ENCODE measurements at regions not wholly inside any gene's neighbourhood (a gene's known extent, or its start where the extent isn't known, plus 50 kb on each side); places are given as distances from the start of the nearest gene placed in this dataset.

DNA sequence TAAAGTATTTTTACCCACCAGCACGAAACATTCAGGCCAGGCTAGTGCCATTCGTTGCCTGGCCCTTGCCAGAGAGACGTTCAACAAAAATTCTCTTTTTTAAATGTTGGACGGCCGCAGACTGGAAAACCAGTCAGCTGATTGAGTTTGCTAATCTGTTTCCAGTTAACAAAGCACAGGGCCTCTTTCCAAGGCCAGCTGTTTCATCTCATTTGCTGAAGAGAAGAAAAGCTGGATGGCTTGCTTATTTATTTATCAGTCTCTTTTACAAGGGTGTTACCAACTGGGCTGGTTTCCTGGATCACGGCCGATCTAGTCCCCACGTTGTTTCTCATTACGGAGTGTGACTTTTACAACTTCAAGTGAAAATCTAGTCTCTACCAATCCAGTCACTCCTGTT, 418.7 kb upstream of the DYNLRB2 start:
- H3K4me3 ChIP-seq (ENCODE audit: low read length): no peak overlapping the region
- no peaks in the 10 kb centered on the region for H4K20me1 ChIP-seq (ENCODE audit: control insufficient read depth, insufficient read depth, low read depth, low read length)
- no peaks in the 10 kb centered on the region for H3K9me3 ChIP-seq (ENCODE audit: control insufficient read depth, insufficient read depth, low read length)
- H3K27me3 ChIP-seq (ENCODE audit: control insufficient read depth, low read length): no peaks in the 10 kb centered on the region
- no peak for TF ChIP-seq EZH2phosphoT487 (IDR thresholded peaks at IDR 0.05; ENCODE audit: borderline replicate concordance, low read length)
- no peak for TF ChIP-seq CTCF (IDR thresholded peaks at IDR 0.05; ENCODE audit: low read depth, low read length, poor library complexity, severe bottlenecking)
- no peaks in the 10 kb centered on the region for H3K79me2 ChIP-seq (ENCODE audit: control insufficient read depth, low read length)
- H3K4me1 ChIP-seq (ENCODE audit: control insufficient read depth, low read length): no peaks in the 10 kb centered on the region
- H3K36me3 ChIP-seq (ENCODE audit: control insufficient read depth, low read length): no peaks in the 10 kb centered on the region
- no peaks in the 10 kb centered on the region for H3F3A ChIP-seq (ENCODE audit: control insufficient read depth, insufficient read depth)
- no peak overlapping the region for H3K4me2 ChIP-seq (ENCODE audit: low read length)
- no peak overlapping the region for H3K27ac ChIP-seq (ENCODE audit: low read depth, low read length)
- no peaks in the 10 kb centered on the region for H3K9me2 ChIP-seq (replicated peaks; ENCODE audit: control insufficient read depth, low read length)

DNA sequence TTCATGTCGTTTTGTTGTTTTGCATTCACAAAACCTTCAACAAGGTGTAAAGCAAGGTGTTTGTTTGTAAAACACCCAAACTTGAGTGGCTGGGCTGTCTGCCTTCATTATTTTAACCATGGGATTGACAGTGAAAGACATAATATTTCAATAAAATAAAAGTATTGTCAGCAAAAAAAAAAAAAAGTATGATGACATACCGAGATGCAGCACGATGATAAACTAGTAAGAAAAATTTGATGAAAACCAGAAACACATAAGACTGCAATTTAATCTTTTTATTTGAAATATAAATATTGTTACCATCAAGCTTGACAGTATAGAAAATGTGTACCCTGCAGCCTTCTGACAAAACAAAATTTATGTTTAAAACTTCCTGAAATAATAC, 419.3 kb upstream of the DYNLRB2 start:
- Histone ChIP-seq H4K20me1 (ENCODE audit: control insufficient read depth, insufficient read depth, low read depth, low read length) (no peaks in the 10 kb centered on the region), H3K4me1 (ENCODE audit: control insufficient read depth, low read length) (no peaks in the 10 kb centered on the region), H3F3A (ENCODE audit: control insufficient read depth, insufficient read depth) (no peaks in the 10 kb centered on the region), H3K9me3 (ENCODE audit: control insufficient read depth, insufficient read depth, low read length) (no peaks in the 10 kb centered on the region), H3K36me3 (ENCODE audit: control insufficient read depth, low read length) (no peaks in the 10 kb centered on the region), H3K9me2 (replicated peaks; ENCODE audit: control insufficient read depth, low read length) (no peaks in the 10 kb centered on the region), H3K4me3 (ENCODE audit: low read length) (no peak overlapping the region), H3K4me2 (ENCODE audit: low read length) (no peak overlapping the region), H3K79me2 (ENCODE audit: control insufficient read depth, low read length) (no peaks in the 10 kb centered on the region), H3K27ac (ENCODE audit: low read depth, low read length) (no peak overlapping the region), H3K27me3 (ENCODE audit: control insufficient read depth, low read length) (no peaks in the 10 kb centered on the region)
- TF ChIP-seq CTCF (IDR thresholded peaks at IDR 0.05; ENCODE audit: low read depth, low read length, poor library complexity, severe bottlenecking): no peak
- no peak for TF ChIP-seq EZH2phosphoT487 (IDR thresholded peaks at IDR 0.05; ENCODE audit: borderline replicate concordance, low read length)

DNA sequence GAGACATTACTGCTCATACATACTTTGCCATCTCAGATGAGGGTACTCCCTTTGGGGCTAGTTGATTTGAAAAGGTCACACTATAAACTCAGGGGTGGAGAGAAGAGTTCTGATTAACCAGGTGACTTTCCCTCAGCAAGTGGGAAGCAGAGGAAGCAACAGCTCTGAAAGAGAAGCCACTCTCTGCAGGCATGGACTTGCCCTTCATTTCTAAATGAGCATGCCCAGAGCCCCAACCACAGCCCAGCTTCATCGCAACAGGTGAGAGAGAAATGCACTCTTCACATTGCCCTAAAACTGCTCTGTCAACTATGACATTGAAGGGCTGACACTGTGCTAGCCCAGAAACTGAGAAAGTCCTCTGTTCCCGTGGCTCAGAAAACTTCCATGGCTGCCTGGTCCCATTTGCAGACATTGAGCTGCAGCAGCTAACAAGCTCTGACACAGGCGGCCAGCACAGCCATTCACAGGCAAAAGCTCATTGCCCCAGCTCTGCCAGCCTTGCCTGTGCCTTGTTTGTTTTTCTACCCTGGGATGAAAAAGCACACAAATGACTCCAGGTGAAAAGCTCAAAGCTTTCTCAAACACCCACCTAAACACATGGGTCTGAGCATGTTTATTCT, 419.8 kb upstream of the DYNLRB2 start:
- Histone ChIP-seq H3K27ac (ENCODE audit: low read depth, low read length) (no peak overlapping the region), H4K20me1 (ENCODE audit: control insufficient read depth, insufficient read depth, low read depth, low read length) (no peaks in the 10 kb centered on the region), H3K79me2 (ENCODE audit: control insufficient read depth, low read length) (no peaks in the 10 kb centered on the region), H3K9me2 (replicated peaks; ENCODE audit: control insufficient read depth, low read length) (no peaks in the 10 kb centered on the region), H3K4me1 (ENCODE audit: control insufficient read depth, low read length) (no peaks in the 10 kb centered on the region), H3K9me3 (ENCODE audit: control insufficient read depth, insufficient read depth, low read length) (no peaks in the 10 kb centered on the region), H3K27me3 (ENCODE audit: control insufficient read depth, low read length) (no peaks in the 10 kb centered on the region), H3F3A (ENCODE audit: control insufficient read depth, insufficient read depth) (no peaks in the 10 kb centered on the region), H3K36me3 (ENCODE audit: control insufficient read depth, low read length) (no peaks in the 10 kb centered on the region), H3K4me2 (ENCODE audit: low read length) (no peak overlapping the region), H3K4me3 (ENCODE audit: low read length) (no peak overlapping the region)
- TF ChIP-seq EZH2phosphoT487 (IDR thresholded peaks at IDR 0.05; ENCODE audit: borderline replicate concordance, low read length) (no peak), CTCF (IDR thresholded peaks at IDR 0.05; ENCODE audit: low read depth, low read length, poor library complexity, severe bottlenecking) (no peak)

All from DOHH2 (cell line).